ENCODE measurements at regions not wholly inside any gene's neighbourhood (a gene's known extent, or its start where the extent isn't known, plus 50 kb on each side); places are given as distances from the start of the nearest gene placed in this dataset.

DNA sequence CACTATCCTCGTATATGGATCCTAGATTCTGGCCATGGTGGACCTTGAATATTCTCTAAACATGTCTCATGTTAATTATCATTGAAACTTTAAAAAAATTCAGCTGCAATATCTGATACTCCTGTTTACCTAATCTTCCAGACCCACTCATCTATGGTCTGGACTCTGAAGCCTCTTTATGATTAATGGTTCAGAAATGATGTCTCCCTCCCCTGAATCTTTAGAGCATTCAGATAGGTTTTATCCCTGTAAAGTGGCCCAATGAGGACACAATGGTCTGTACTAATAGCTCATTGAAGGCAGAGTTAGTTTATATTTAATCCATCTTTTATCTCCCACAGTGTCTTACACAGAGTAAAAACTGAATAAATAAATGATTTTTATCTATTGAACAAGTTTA is 53.0 kb upstream of the DUSP10 start:
- no peak for DNase-seq

DNA sequence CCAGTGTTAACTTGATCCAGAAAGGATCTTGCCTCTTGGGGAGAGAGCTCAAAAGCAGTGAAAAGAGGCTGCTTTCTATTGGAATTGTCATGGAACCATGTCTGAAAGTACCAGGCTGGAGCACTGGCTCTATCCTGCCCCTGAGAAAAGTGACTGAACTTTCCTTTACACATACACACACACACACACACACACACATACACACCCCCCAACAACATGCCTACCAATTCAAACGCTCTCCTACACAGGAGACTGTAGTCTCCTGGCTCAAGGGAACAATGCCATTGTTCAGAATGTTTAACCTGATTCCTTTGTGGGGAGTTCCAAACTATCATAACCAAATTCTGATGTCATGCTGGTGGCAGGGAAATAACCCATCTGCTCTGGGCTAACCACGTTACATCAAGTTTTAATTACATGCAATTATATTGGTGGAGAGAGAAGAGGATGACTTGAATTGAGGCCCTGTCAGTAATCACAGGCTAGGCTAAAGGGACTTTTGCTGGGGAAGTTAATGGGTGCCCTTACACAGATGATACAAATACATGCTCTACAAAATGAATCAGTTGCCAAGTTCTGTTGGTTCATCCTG is 52.3 kb upstream of the DUSP10 start:
- no peak for DNase-seq

DNA sequence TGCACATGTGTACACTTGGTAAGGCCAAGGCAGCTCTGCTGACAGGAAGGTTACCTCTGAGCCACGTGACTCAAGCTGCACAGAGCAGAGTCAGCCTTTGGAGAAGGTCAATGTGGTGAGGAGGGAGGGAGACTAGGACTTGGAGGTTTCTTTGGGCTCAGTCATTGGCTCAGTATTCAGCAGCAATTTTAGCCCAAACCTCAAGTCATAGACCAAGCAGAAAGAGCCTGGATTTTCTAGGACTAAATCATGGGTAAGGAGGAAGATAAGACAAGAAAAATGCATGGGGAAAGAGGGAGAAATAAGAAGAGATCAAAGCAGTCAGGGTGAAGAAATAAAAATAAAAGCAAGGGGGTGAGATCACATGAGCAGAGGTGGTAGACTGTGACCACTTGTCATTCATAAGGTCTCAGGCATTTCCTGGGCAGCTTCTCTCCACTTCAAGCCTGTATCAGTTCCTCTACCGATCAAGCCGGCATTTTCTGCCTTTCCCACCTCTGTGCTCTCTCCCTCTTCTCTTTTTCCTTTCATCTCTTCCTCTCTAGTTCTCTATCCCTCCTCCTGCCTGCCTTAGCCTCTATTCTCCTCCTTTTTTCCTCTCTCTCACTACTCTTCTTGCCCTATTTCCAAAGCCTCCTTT is 51.7 kb upstream of the DUSP10 start:
- DNase-seq: no peak

DNA sequence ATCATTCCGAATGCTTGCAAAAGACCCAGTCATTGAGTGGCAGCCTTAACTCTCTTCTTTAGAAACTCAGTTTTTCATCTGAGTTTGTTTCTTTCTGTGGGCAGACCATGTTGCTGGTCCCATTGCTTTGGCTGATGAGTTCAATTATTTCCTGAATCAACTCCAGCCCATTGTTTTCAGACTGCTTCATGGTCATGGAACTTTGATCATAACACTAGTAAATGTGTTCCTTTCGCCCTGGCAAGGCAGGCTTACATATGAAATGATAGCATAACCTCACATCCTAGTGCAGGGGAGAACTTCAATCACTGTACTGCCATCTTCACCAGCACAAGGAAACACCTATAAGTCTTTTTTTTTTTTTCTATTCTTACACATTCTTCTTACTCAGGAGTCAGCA is 50.0 kb upstream of the DUSP10 start:
- DNase-seq: no peak

Data from activated CD4-positive, alpha-beta T cell treated with anti-CD3 and anti-CD28 coated beads, Interleukin-2, amount 50 U/mL, for 1 hour (primary cell).